CD4-positive, alpha-beta T cell treated with Interferon gamma for 1 hour (primary cell): ENCODE measurements at regions not wholly inside any gene's neighbourhood (a gene's known extent, or its start where the extent isn't known, plus 50 kb on each side); places are given as distances from the start of the nearest gene placed in this dataset.
"Not testable (repeated sequence)": the region's sequence is repeated elsewhere in the genome, so short reads cannot be mapped to it uniquely, and the experiment has no call there.

Source experiments
- DNase-seq: peaks from one replicate; pipeline ENCODE4 v3.0.0-alpha.2; 2020

- no peak for DNase-seq
These were observed 307.1 kb downstream of the SEMA3D start for GRCh38 chr7:84879570-84880325.

GRCh38 chr7:84877943-84878570 lies 308.8 kb downstream of the SEMA3D start:
- DNase-seq = no peak

GRCh38 chr7:84876061-84876821 lies 310.6 kb downstream of the SEMA3D start:
- no peak for DNase-seq

DNA sequence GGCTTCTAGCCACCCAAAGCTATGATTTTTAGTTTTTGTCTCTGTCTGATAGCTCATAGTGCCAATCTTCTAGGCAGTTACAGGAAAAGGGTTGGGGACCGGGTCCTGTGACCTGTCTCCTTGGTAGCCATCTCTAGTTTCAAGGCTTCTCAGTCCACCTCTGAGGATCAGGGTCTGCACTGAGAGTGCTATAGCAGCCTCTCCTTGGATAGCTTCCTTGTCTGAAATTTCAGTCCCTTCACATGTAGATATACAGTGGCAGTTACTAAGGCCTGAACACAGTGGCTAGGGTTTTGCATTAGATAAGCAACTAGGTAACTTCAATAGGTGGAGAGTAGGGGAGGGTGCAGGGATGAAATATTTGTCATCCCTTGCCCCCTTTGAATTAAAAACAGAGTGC lies 321.3 kb downstream of the SEMA3D start:
- no peak for DNase-seq

DNA sequence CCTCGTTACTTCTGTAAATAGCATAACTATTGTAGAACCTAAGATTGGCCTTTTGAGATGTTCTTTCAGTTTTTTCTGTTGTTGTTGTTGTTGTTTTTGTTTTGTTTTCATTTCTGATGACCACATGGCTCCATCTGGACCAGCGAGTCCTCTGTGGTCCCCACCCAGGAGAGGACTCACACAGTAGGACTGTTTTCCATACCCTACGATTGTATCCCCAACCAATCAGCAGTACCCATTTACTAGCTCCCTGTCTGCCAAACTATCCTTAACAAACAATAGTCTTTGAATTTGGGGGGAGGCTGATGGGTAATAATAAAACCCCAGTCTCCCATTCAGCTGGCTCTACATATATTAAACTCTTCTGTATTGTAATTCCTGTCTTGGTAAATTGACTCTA lies 329.5 kb downstream of the SEMA3D start:
- DNase-seq = no peak

GRCh38 chr7:84855758-84856157 lies 331.1 kb downstream of the SEMA3D start:
- DNase-seq = no peak

- DNase-seq = not testable (repeated sequence)
These were observed 337.9 kb downstream of the SEMA3D start for GRCh38 chr7:84848974-84849372.

DNA sequence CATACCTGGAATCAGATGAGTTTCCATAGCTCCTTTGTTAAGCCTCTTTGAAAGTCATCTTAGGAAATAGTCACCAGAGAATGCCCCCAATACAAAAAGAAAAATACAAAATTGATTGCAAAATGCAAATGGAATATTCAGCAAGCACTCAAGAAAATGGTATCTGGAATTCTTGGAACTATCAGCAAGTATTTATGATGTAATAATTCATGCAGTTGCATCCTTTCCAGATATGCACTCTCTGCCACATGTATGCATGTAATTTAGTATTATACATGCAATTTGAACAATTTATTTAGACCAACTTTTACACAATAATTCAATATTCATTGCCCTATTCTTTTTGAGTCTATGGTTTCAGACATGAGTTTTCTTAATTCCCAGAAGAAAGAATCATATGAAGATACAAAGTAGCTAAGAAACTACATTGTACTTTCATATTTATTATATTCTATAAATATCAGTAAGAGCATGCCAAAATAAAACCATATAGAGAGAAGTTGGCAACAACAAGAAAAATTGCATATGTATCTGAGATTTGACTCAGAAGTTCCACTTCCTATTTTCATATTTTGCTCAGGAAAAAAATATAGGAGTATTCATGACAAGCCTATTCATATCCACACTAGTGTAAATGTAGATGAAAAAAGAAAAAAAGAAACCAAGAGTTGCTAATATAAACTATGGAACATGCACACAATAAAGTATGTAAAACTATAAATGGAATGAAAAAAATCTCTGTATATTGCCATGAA lies 338.5 kb downstream of the SEMA3D start:
- DNase-seq = no peak

DNA sequence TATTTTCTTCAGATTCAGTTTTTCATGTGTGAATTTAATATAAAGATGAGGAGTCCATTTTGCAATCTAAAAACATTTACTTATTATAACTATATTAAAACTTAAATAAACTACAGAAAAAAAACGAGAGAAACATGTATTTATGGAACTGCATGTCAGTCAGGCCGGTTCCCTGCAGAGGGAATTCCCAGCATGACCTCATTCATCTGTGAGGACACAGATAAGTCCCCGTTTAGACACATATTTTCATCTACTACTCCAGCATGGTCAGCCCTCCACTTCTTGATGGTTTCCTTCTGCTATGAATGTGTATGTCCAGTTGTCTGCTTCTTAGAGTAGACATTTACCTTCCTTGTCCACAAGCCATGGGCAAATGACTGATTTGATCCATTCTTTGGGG lies 339.1 kb downstream of the SEMA3D start:
- no peak for DNase-seq

GRCh38 chr7:84847038-84847437 lies 339.8 kb downstream of the SEMA3D start:
- no peak for DNase-seq

GRCh38 chr7:84845971-84846370 lies 340.9 kb downstream of the SEMA3D start:
- no peak for DNase-seq

DNA sequence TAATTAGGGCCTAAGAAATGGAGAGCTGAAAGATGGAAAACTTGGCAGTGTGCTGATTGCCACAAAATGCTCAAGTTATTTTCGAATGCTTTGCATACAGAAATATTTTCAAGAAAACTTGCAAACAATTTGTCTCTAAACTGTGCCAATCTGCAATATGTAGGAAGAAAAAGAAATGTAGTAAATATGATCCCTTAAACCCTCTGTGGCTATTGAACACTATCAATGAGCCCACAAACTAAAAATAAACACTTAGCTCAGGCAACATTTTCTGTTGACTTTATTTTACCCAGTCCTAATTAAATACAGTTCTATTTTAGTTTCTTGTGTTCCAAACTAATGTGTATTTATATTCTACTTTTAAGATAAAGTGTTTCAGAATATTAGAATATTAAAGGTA lies 342.1 kb downstream of the SEMA3D start:
- DNase-seq = no peak

GRCh38 chr7:84841809-84842208 lies 345.0 kb downstream of the SEMA3D start:
- DNase-seq = no peak

GRCh38 chr7:84838857-84839256 lies 348.0 kb downstream of the SEMA3D start:
- DNase-seq = no peak

DNA sequence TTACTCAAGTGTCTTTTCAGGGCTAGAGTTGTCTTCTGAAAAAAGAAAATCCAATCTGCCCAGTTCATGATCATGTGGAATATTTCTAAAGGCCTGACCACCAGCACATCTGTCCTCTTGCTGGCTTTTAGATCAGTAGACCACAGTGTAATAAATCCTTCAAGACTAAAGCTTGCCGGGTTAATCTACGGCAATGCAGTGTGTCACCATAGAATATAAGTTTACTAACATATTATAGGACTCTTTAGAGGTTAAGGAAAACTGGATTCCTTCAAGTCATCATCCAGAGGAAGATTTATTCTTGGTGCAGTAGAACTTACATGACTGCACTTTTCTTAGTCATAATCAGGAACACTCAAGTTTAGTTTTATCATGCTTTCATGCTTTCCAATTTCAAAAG lies 349.5 kb downstream of the SEMA3D start:
- no peak for DNase-seq

- no peak for DNase-seq
These were observed 357.1 kb downstream of the SEMA3D start for GRCh38 chr7:84829719-84830118.

DNA sequence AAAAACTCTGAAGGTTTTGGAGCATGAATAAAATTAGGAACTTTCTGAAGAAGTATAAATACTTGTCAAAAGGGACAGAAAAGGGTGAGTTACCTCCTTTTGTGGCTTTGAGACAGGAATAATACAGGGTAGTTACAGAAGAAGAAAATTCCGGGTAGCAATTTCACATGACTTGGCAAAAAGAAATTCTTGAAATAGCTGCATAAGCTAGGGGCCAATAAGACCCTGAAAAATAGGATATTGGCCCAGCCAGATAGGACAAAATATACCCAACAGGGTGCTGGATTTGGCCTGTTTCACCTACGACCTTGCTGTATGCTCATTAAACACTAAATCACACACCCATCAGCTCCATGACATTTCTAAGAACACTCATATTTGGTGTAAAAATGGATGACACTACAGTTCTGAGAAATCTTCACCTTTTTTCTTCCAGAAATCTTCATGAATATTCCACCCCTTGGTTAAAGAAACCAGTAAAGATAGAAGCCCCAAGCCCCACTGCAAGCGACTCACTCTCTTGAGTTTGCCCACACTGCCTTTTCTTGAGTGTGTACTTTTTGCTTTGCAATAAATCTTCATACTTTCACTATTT lies 362.7 kb downstream of the SEMA3D start:
- no peak for DNase-seq

- DNase-seq = no peak
These were observed 363.3 kb downstream of the SEMA3D start for GRCh38 chr7:84823530-84823929.

GRCh38 chr7:84822941-84823510 lies 363.8 kb downstream of the SEMA3D start:
- no peak for DNase-seq

GRCh38 chr7:84821671-84822534 lies 365.0 kb downstream of the SEMA3D start:
- no peak for DNase-seq

- no peak for DNase-seq
These were observed 366.4 kb downstream of the SEMA3D start for GRCh38 chr7:84820481-84820880.
